NCI-H1417 treated with DMSO at 0.1 percent for 48 hours (cell line): ENCODE measurements at regions not wholly inside any gene's neighbourhood (a gene's known extent, or its start where the extent isn't known, plus 50 kb on each side); places are given as distances from the start of the nearest gene placed in this dataset.
"Not testable (repeated sequence)": the region's sequence is repeated elsewhere in the genome, so short reads cannot be mapped to it uniquely, and the experiment has no call there.

Source experiments
- DNase-seq: peaks from one replicate; lab custom pipeline; 2025; lab: John Stamatoyannopoulos, UW

- DNase-seq = no peak
Observed at GRCh38 chr6:93675856-93676417, 256.6 kb upstream of the EPHA7 start.

DNA sequence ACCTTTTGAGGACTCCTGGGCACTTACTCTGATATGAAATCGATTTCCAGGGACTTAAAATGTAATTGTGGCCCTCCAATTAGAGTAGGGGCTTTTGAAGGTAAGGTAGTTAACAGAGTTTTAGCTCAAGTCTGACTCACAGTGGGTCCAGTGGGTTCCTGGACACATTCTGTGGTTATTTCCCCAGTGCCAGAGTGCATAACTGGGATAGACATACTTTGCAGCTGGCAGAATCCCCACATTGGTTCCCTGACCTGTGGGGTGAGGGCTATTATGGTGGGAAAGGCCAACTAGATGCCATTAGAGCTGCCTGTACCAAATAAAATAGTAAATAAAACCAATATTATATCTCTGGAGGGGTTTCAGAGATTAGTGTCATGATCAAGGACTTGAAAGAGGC lies 243.8 kb upstream of the EPHA7 start:
- DNase-seq = no peak

DNA sequence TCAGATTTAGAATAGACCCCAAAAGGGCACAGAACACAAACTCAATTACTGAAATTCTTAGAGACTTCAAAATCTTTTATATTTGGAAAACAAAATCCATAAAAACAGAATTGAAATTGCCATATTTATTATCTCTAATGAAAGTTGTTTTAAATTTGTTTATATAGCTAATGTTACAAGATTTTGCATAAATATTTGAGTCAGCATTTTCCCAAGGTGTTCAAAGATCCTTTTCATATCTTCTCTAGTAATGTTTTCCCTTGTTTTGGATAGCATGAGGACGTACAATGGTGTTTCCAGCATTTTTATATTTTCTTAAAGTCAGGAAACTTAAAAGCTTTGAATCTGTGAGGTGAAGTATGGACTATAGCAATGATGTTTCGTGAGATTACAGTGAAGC lies 235.2 kb upstream of the EPHA7 start:
- no peak for DNase-seq

DNA sequence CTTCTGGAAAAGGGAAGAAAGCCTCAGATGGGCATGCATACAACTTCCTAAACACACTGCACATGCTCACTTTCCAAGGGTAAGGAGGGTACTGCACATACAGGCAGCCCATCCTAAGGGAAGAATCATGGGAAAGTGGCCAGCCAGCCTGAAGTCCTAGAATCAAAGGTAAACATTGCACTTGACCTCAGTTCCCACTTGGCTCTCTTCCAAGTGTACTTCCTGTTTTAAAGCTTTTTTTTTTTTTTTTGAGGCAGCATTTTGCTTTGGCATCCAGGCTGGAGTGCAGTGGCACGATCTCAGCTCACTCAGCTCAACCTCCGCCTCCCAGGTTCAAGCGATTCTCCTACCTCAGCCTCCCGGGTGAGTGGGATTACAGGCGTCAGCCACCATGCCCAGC lies 225.3 kb upstream of the EPHA7 start:
- peak; percentile 2 for DNase-seq

DNA sequence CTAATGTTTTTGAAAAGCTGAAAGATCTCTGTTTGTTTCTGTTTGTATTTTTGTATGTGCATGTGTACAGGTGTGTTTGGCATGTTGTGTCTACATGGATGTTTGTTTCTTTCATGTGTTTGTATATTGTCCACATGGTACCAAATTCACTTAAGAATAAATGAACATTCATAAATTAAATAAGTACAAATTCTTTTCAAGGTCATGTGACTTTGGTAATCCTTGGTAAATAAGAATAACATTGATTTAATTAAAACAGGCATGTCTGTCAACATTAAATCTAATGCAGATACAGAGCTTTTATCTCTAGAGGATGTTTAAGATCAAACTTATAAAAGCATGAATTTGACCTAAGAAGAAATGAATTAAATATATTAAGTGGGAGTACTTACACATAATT lies 219.8 kb upstream of the EPHA7 start:
- DNase-seq = no peak

GRCh38 chr6:93636987-93637664 lies 217.8 kb upstream of the EPHA7 start:
- DNase-seq = not testable (repeated sequence)

GRCh38 chr6:93624408-93624807 lies 205.0 kb upstream of the EPHA7 start:
- peak; percentile 30 for DNase-seq

DNA sequence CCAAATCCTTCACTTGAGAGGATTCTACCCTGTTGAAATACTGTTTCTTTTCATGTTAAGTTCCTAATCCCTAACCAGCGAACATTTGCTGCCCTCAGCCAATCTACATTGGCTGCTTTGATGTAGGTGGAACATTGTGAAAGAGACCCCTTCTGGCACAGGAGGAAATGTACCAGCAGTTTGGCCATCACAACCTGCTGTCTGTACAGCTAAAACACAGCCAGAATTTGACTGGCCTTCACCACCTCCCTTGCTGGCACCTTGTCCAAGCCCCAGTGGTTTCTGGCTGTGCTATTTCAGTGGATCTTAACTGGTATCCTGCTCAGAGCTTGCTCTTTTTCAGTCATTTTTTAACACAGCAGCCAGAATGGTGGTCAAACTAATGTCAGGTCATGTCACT lies 202.1 kb upstream of the EPHA7 start:
- no peak for DNase-seq

DNA sequence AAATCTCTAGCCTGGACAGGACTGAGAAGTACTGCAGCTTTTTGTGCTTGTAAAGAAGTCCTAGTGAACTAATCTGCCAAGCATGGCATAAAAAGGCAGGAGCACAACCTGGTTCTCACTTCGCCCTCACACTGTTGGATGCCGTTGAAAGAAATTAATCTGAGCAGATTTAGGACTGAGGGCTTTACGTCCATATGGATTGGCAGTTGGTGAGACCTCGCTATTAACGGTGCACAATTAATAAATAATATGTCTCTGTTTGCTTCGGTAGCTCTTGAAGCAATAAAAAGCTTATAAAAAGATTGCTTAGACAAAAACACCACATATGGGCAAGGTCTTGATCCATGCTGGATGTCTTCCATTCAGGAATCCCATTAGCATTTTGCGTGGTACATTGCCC lies 185.6 kb upstream of the EPHA7 start:
- DNase-seq = no peak

DNA sequence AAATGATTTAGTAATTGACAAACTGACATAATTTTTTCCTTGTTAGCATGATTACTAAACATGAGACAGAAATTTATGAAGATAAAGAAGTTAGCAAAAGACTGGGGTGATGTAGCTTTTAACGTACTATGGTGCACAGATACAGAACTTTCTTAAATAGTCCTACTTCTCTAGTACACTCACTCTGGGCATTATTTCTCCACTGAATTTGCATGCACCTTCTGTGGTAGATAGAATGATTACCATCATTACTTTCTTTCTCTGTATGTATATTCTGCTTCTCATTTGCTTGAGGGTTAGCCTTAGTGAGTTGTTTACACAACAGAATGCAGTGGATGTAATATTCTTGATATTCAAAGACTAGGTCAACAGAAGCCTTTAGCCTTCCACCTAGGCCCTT lies 173.1 kb upstream of the EPHA7 start:
- no peak for DNase-seq

- no peak for DNase-seq
Observed at GRCh38 chr6:93586306-93586705, 166.9 kb upstream of the EPHA7 start.

- DNase-seq = no peak
Observed at GRCh38 chr6:93584300-93584699, 164.9 kb upstream of the EPHA7 start.

GRCh38 chr6:93581371-93581770 lies 162.0 kb upstream of the EPHA7 start:
- DNase-seq = no peak

- no peak for DNase-seq
Observed at GRCh38 chr6:93580446-93580845, 161.1 kb upstream of the EPHA7 start.

- DNase-seq = no peak
Observed at GRCh38 chr6:93575495-93576267, 156.3 kb upstream of the EPHA7 start.

DNA sequence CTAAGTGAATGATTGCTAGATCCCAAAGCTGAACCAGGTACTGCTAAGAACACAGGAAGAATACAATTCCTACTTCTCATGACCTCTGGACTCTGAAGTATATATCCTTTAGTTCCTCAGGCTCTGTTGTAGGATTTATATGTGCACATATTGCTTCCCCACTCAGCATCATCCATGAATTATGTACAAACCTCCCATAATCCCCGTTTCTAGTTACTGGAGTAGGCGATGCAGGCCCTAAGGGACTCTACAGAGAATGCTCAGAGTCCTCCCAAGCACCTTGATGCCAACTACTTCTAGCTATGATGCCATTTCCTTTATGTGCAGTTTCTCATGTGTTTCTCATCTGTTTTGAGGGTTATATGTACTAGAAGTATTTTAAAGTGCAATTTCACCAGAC lies 154.9 kb upstream of the EPHA7 start:
- no peak for DNase-seq

GRCh38 chr6:93571346-93571745 lies 152.0 kb upstream of the EPHA7 start:
- no peak for DNase-seq

GRCh38 chr6:93568169-93568568 lies 148.8 kb upstream of the EPHA7 start:
- DNase-seq = no peak

GRCh38 chr6:93567164-93567563 lies 147.8 kb upstream of the EPHA7 start:
- DNase-seq = no peak

GRCh38 chr6:93566285-93566684 lies 146.9 kb upstream of the EPHA7 start:
- DNase-seq = no peak

DNA sequence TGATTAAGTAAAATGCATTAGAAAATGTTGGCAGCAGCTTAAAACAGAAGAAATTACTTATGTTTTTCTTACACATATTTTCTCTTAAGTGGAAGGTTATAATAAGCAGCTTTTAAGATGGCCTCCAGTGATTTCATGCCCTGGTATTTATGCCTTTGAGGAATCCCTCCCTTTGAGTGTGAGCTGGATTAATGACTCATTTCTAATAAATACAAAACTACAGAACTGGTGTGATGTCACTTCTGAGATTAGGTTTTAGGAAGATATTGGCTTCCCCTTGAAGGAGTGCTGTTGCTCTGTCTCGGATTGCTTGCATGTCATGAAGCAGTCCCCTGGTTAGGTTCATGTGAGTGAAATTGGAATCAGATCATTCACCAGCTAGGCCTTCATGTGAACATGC lies 143.2 kb upstream of the EPHA7 start:
- no peak for DNase-seq

GRCh38 chr6:93555292-93555691 lies 135.9 kb upstream of the EPHA7 start:
- no peak for DNase-seq

- no peak for DNase-seq
Observed at GRCh38 chr6:93554018-93554417, 134.7 kb upstream of the EPHA7 start.
